GM21526 (cell line): ENCODE measurements at regions not wholly inside any gene's neighbourhood (a gene's known extent, or its start where the extent isn't known, plus 50 kb on each side); places are given as distances from the start of the nearest gene placed in this dataset.

Experiments used
- ATAC-seq: cut with Tn5 transposase; IDR thresholded peaks from one replicate; pipeline ENCODE4 v1.9.1; 2021; ENCODE audit warnings: moderate library complexity; ENCODE audit not compliant: unreplicated experiment, low FRiP score

GRCh38 chr4:125155251-125155650, 159.5 kb upstream of the FAT4 start:
- no peak for ATAC-seq

GRCh38 chr4:125140966-125141495, 173.7 kb upstream of the FAT4 start:
- ATAC-seq, result no peak

GRCh38 chr4:125135652-125136051, 179.1 kb upstream of the FAT4 start:
- no peak for ATAC-seq

GRCh38 chr4:125132729-125133128, 182.0 kb upstream of the FAT4 start:
- ATAC-seq, result no peak

GRCh38 chr4:125131891-125132680, 182.7 kb upstream of the FAT4 start:
- no peak for ATAC-seq

- no peak for ATAC-seq
Observed at GRCh38 chr4:125125276-125125675, 189.5 kb upstream of the FAT4 start.

- no peak for ATAC-seq
Observed at GRCh38 chr4:125123570-125124109, 191.1 kb upstream of the FAT4 start.

- no peak for ATAC-seq
Observed at GRCh38 chr4:125121581-125121980, 193.2 kb upstream of the FAT4 start.

GRCh38 chr4:125116431-125116830, 198.3 kb upstream of the FAT4 start:
- no peak for ATAC-seq

- ATAC-seq, result no peak
Observed at GRCh38 chr4:125115941-125116340, 198.8 kb upstream of the FAT4 start.

GRCh38 chr4:125115476-125115875, 199.3 kb upstream of the FAT4 start:
- no peak for ATAC-seq

GRCh38 chr4:125112536-125112935, 202.2 kb upstream of the FAT4 start:
- ATAC-seq, result no peak

GRCh38 chr4:125111323-125111722, 203.4 kb upstream of the FAT4 start:
- no peak for ATAC-seq

- ATAC-seq, result no peak
Observed at GRCh38 chr4:125105561-125105960, 209.2 kb upstream of the FAT4 start.

GRCh38 chr4:125104616-125105015, 210.1 kb upstream of the FAT4 start:
- no peak for ATAC-seq

GRCh38 chr4:125101719-125102118, 213.0 kb upstream of the FAT4 start:
- ATAC-seq, result no peak

GRCh38 chr4:125097729-125098128, 217.0 kb upstream of the FAT4 start:
- ATAC-seq, result no peak

GRCh38 chr4:125096662-125097061, 218.1 kb upstream of the FAT4 start:
- no peak for ATAC-seq

- no peak for ATAC-seq
Observed at GRCh38 chr4:125091541-125091940, 223.2 kb upstream of the FAT4 start.

- no peak for ATAC-seq
Observed at GRCh38 chr4:125091101-125091500, 223.7 kb upstream of the FAT4 start.

GRCh38 chr4:125084608-125085007, 230.1 kb upstream of the FAT4 start:
- ATAC-seq, result no peak
